MCF 10A (cell line): ENCODE measurements at regions not wholly inside any gene's neighbourhood (a gene's known extent, or its start where the extent isn't known, plus 50 kb on each side); places are given as distances from the start of the nearest gene placed in this dataset.

Experiments
- BruUV-seq: library from RNA; stranded (reverse); fragments of 400-500 nt; replicated peaks from 2 replicates; lab custom pipeline; 2021; lab: Mats Ljungman, UMichigan
- CTCF ChIA-PET: fragments of 300-600 bp; sonication (Branson Sonifier 250); formaldehyde crosslinking; extraction: SDS; loops from one replicate; lab custom pipeline; 2021; ENCODE audit warnings: antibody characterized with exemption, inconsistent platforms; lab: Yijun Ruan, JAX
- POLR2A ChIA-PET: fragments of 300-600, 350-650 bp; sonication (Branson Sonifier 250); formaldehyde crosslinking; extraction: SDS; loops from one replicate; lab custom pipeline; 2020; ENCODE audit warnings: antibody characterized with exemption, inconsistent platforms; lab: Yijun Ruan, JAX
- DNase-seq: peaks from one replicate; pipeline ENCODE4 v3.0.0-alpha.2; 2018; ENCODE audit not compliant: unreplicated experiment
- H3K27ac Mint-ChIP-seq: one replicate; pipeline ENCODE4 v1.8.0; 2022; ENCODE audit warnings: mild to moderate bottlenecking, low read depth, mixed read lengths; ENCODE audit not compliant: unreplicated experiment
- H3K27me3 Mint-ChIP-seq: one replicate; pipeline ENCODE4 v1.8.0; 2022; ENCODE audit warnings: mixed read lengths; ENCODE audit not compliant: insufficient read depth, unreplicated experiment
- H3K36me3 Mint-ChIP-seq: one replicate; pipeline ENCODE4 v1.8.0; 2022; ENCODE audit warnings: mild to moderate bottlenecking, moderate library complexity, mixed read lengths; ENCODE audit not compliant: insufficient read depth, unreplicated experiment
- H3K4me1 Mint-ChIP-seq: one replicate; pipeline ENCODE4 v1.8.0; 2022; ENCODE audit warnings: mixed read lengths; ENCODE audit not compliant: insufficient read depth, unreplicated experiment
- H3K4me3 Mint-ChIP-seq: one replicate; pipeline ENCODE4 v1.8.0; 2022; ENCODE audit warnings: mild to moderate bottlenecking, moderate library complexity, mixed read lengths; ENCODE audit not compliant: unreplicated experiment
- H3K9me3 Mint-ChIP-seq: one replicate; pipeline ENCODE4 v1.8.0; 2022; ENCODE audit warnings: mixed read lengths; ENCODE audit not compliant: unreplicated experiment
- intact Hi-C: fragments of 100-400 bp; cut with micrococcal nuclease; formaldehyde crosslinking; loops from 2 replicates; pipeline ENCODE4 v1.14.1; 2022
- TF ChIP-seq, protein P1 (sequence below): fragments of 200-600 bp; IDR thresholded peaks from one replicate; pipeline ENCODE4 v1.8.0; 2022; ENCODE audit warnings: antibody characterized with exemption, mild to moderate bottlenecking; ENCODE audit not compliant: unreplicated experiment

DNA sequence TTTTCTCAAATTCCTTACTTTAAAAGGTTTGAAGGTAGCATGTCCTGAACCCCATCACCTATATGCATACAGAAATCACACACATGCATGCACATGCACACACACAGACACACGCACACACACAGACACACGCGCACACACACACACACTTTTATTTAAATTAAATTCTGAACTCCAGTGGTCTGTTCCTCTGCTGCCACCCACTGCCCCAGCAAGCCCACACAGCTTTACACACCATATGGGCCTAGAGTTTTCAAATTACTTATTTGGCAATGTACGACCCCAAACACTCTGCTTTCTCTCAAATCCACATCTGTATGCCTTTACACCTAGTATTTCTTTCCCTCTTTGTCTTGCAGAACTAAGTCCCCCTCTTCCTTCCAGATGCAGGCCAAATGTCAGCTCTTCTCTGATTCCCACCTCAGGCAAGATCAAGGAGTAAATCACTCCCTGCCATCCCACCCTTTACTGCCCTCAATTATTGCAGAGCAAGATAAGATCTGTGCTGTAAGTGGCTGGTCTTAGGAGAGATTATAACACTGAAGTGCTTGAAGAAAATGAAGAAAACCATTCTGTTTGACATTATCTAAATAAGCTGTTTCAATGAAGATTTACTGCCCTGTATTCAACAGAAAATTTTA lies 429.9 kb upstream of the CXADR start:
- intact Hi-C loops = no loop called here
- ChIA-PET POLR2A (no interaction called here), CTCF (interaction anchor here (0.7 kb wide), 1 partner anchor 124 kb away, joined by 4 read pairs; no protein-coding TSS in a partner anchor)
- H3K27ac Mint-ChIP-seq = no peak overlapping the region
- no peak for DNase-seq
- TF ChIP-seq, protein P1, sequence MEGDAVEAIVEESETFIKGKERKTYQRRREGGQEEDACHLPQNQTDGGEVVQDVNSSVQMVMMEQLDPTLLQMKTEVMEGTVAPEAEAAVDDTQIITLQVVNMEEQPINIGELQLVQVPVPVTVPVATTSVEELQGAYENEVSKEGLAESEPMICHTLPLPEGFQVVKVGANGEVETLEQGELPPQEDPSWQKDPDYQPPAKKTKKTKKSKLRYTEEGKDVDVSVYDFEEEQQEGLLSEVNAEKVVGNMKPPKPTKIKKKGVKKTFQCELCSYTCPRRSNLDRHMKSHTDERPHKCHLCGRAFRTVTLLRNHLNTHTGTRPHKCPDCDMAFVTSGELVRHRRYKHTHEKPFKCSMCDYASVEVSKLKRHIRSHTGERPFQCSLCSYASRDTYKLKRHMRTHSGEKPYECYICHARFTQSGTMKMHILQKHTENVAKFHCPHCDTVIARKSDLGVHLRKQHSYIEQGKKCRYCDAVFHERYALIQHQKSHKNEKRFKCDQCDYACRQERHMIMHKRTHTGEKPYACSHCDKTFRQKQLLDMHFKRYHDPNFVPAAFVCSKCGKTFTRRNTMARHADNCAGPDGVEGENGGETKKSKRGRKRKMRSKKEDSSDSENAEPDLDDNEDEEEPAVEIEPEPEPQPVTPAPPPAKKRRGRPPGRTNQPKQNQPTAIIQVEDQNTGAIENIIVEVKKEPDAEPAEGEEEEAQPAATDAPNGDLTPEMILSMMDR = no peak
- BruUV-seq = no TSS peak
- H3K4me1 Mint-ChIP-seq = no peaks in the 10 kb centered on the region
- H3K9me3 Mint-ChIP-seq = no peaks in the 10 kb centered on the region
- no peak overlapping the region for H3K4me3 Mint-ChIP-seq
- H3K36me3 Mint-ChIP-seq = no peaks in the 10 kb centered on the region
- H3K27me3 Mint-ChIP-seq = no peaks in the 10 kb centered on the region

DNA sequence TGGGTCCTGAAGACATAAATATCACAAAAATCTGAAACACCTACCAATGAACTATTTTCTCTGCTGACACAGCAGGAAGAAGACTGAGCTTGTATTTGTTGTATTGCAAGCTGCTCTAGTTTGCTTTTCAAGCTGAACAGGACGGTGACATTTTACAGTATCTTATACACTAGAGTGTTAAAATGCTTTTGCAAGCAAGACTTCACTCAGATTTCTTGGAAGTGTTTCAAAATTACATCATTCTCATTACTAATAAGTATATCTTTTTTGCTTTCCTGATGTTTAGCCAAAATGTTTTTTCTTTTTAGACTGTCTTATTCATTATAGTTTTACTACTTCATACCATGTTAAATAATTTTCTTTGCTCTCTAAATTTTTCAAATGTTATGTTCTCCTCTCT lies 427.1 kb upstream of the CXADR start:
- Mint-ChIP-seq H3K4me3 (no peak overlapping the region), H3K27ac (no peak overlapping the region), H3K27me3 (no peaks in the 10 kb centered on the region), H3K4me1 (no peaks in the 10 kb centered on the region), H3K9me3 (no peaks in the 10 kb centered on the region), H3K36me3 (no peaks in the 10 kb centered on the region)
- ChIA-PET POLR2A (interaction anchor here (0.6 kb wide), 1 partner anchor 490 kb away, joined by 3 read pairs; no protein-coding TSS in a partner anchor), CTCF (no interaction called here)
- TF ChIP-seq, protein P1 = no peak
- intact Hi-C loops = no loop called here
- no peak for DNase-seq
- BruUV-seq = no TSS peak

DNA sequence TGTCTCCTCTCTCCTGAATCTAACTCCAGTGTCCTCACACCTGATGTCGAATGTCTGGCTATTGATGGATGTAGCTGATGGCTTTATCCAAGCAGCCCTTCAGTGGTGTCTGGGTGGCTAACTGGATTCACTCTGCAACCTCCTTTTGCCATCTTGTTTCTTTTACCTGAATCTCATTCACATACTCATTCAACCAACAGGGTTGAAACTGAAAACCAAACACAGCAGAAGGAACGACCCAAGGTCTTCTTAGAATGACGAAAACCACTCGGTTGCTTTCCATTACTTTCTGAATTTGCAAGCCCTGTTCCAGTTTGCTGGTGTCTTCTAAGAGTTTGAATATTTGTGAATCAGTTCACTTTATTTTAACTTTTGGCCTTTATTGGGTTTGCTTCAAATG lies 424.3 kb upstream of the CXADR start:
- Mint-ChIP-seq H3K27ac (no peak overlapping the region), H3K4me3 (no peak overlapping the region), H3K9me3 (no peaks in the 10 kb centered on the region), H3K36me3 (no peaks in the 10 kb centered on the region), H3K27me3 (no peaks in the 10 kb centered on the region), H3K4me1 (no peaks in the 10 kb centered on the region)
- BruUV-seq = no TSS peak
- ChIA-PET CTCF (interaction anchor here (0.5 to 0.6 kb wide), 3 partner anchors 13 to 218 kb away, joined by 3 read pairs; no protein-coding TSS in a partner anchor), POLR2A (no interaction called here)
- DNase-seq = no peak
- TF ChIP-seq, protein P1 = no peak
- intact Hi-C loops = no loop called here

DNA sequence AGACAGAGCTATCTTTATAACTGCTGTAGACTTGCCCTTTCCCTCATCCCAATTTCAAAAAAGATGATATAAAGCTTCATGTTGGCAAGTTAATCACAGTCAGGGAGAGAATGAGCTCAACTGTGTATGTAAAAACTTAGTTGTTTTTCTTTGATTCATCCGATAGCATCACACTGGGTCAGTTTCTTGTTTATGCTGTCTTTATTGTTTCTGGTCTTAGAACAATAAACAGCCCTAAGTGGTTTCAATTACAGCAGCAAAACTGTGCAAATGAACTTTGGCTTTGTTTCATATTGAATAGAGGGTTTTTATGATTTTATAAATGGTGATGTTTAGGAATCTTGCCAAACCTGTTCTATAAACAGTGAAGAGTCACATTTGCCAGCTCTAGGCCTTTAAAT lies 423.8 kb upstream of the CXADR start:
- no peaks in the 10 kb centered on the region for H3K27me3 Mint-ChIP-seq
- H3K4me1 Mint-ChIP-seq = no peaks in the 10 kb centered on the region
- intact Hi-C loops = no loop called here
- no peaks in the 10 kb centered on the region for H3K36me3 Mint-ChIP-seq
- CTCF ChIA-PET = interaction anchor here (0.7 kb wide), 1 partner anchor 1449 kb away, joined by 3 read pairs; no protein-coding TSS in a partner anchor
- no TSS peak for BruUV-seq
- H3K27ac Mint-ChIP-seq = no peak overlapping the region
- POLR2A ChIA-PET = no interaction called here
- H3K9me3 Mint-ChIP-seq = no peaks in the 10 kb centered on the region
- DNase-seq = no peak
- TF ChIP-seq, protein P1 = no peak
- H3K4me3 Mint-ChIP-seq = no peak overlapping the region
